ENCODE measurements at regions not wholly inside any gene's neighbourhood (a gene's known extent, or its start where the extent isn't known, plus 50 kb on each side); places are given as distances from the start of the nearest gene placed in this dataset.

- no peak for TF ChIP-seq EZH2 (IDR thresholded peaks at IDR 0.05; ENCODE audit: borderline replicate concordance, low read length)
- no peak for TF ChIP-seq CTCF (IDR thresholded peaks at IDR 0.05; ENCODE audit: low read length)
- Histone ChIP-seq H3K27me3 (ENCODE audit: insufficient read depth, low read length) (no peaks in the 10 kb centered on the region; the same call in 1 of the 2 replicates), H3K9ac (ENCODE audit: low read length) (no peak overlapping the region), H2AFZ (ENCODE audit: low read length) (no peak overlapping the region), H3K4me1 (ENCODE audit: insufficient read depth, low read length, severe bottlenecking) (no peaks in the 10 kb centered on the region), H3K4me3 (ENCODE audit: low read depth, low read length, poor library complexity, severe bottlenecking) (no peak overlapping the region), H3K9me3 (ENCODE audit: low read length) (no peaks in the 10 kb centered on the region), H3K36me3 (ENCODE audit: insufficient read depth, low read length) (no peaks in the 10 kb centered on the region), H3K4me2 (ENCODE audit: low read length) (no peak overlapping the region), H3F3A (ENCODE audit: insufficient read depth, low read length) (no peaks in the 10 kb centered on the region), H3K79me2 (ENCODE audit: insufficient read depth, low read length) (no peaks in the 10 kb centered on the region), H4K20me1 (ENCODE audit: insufficient read depth, low read length) (no peaks in the 10 kb centered on the region), H3K9me2 (ENCODE audit: low read depth, low read length) (no peaks in the 10 kb centered on the region), H3K27ac (ENCODE audit: low read depth, low read length, poor library complexity, severe bottlenecking) (no peak overlapping the region)
Observed at GRCh38 chr5:135695656-135696313, 117.0 kb upstream of the CXCL14 start.

- no peak overlapping the region for H3K9ac ChIP-seq (ENCODE audit: low read length)
- H4K20me1 ChIP-seq (ENCODE audit: insufficient read depth, low read length) = no peaks in the 10 kb centered on the region
- no peak overlapping the region for H2AFZ ChIP-seq (ENCODE audit: low read length)
- H3K79me2 ChIP-seq (ENCODE audit: insufficient read depth, low read length) = no peaks in the 10 kb centered on the region
- H3K27me3 ChIP-seq (ENCODE audit: insufficient read depth, low read length) = no peaks in the 10 kb centered on the region; the same call in 1 of the 2 replicates
- H3K27ac ChIP-seq (ENCODE audit: low read depth, low read length, poor library complexity, severe bottlenecking) = no peak overlapping the region
- H3K9me2 ChIP-seq (ENCODE audit: low read depth, low read length) = no peaks in the 10 kb centered on the region
- TF ChIP-seq CTCF (IDR thresholded peaks at IDR 0.05; ENCODE audit: low read length) (no peak), EZH2 (IDR thresholded peaks at IDR 0.05; ENCODE audit: borderline replicate concordance, low read length) (no peak)
- no peak overlapping the region for H3K4me2 ChIP-seq (ENCODE audit: low read length)
- no peak overlapping the region for H3K4me3 ChIP-seq (ENCODE audit: low read depth, low read length, poor library complexity, severe bottlenecking)
- H3K9me3 ChIP-seq (ENCODE audit: low read length) = no peaks in the 10 kb centered on the region
- no peaks in the 10 kb centered on the region for H3K4me1 ChIP-seq (ENCODE audit: insufficient read depth, low read length, severe bottlenecking)
- H3K36me3 ChIP-seq (ENCODE audit: insufficient read depth, low read length) = no peaks in the 10 kb centered on the region
- H3F3A ChIP-seq (ENCODE audit: insufficient read depth, low read length) = no peaks in the 10 kb centered on the region
Observed at GRCh38 chr5:135694906-135695305, 116.1 kb upstream of the CXCL14 start.

DNA sequence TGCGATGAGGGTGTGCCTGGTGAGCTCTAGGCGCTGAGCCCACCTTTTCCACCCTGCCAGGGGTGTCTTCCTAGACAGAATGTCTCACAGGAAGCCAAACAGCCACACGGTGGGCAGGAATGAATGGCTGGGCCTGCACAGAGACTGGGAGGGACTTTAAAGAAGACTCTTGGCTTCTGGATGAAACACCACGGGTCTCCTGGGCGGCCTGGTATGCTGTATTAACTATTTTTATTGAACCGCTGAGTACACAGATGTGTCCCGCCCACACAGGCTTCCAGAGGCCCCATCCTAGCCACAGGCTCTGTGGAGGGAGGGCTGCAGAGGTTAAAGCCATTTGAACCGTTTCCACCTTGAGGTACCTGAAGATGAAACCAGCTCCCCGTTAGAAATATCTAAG lies 115.2 kb upstream of the CXCL14 start:
- H3K79me2 ChIP-seq (ENCODE audit: insufficient read depth, low read length) = no peaks in the 10 kb centered on the region
- no peak overlapping the region for H3K9ac ChIP-seq (ENCODE audit: low read length)
- no peaks in the 10 kb centered on the region for H3K4me1 ChIP-seq (ENCODE audit: insufficient read depth, low read length, severe bottlenecking)
- H3K9me3 ChIP-seq (ENCODE audit: low read length) = no peaks in the 10 kb centered on the region
- no peaks in the 10 kb centered on the region for H3K9me2 ChIP-seq (ENCODE audit: low read depth, low read length)
- TF ChIP-seq EZH2 (IDR thresholded peaks at IDR 0.05; ENCODE audit: borderline replicate concordance, low read length) = no peak
- no peak for TF ChIP-seq CTCF (IDR thresholded peaks at IDR 0.05; ENCODE audit: low read length)
- no peak overlapping the region for H3K4me3 ChIP-seq (ENCODE audit: low read depth, low read length, poor library complexity, severe bottlenecking)
- no peak overlapping the region for H3K27ac ChIP-seq (ENCODE audit: low read depth, low read length, poor library complexity, severe bottlenecking)
- no peak overlapping the region for H2AFZ ChIP-seq (ENCODE audit: low read length)
- H3F3A ChIP-seq (ENCODE audit: insufficient read depth, low read length) = no peaks in the 10 kb centered on the region
- no peaks in the 10 kb centered on the region for H3K36me3 ChIP-seq (ENCODE audit: insufficient read depth, low read length)
- H3K4me2 ChIP-seq (ENCODE audit: low read length) = no peak overlapping the region
- no peaks in the 10 kb centered on the region for H4K20me1 ChIP-seq (ENCODE audit: insufficient read depth, low read length)
- peaks cover 3% of the 10 kb centered on the region for H3K27me3 ChIP-seq (ENCODE audit: insufficient read depth, low read length)
